ENCODE measurements at regions not wholly inside any gene's neighbourhood (a gene's known extent, or its start where the extent isn't known, plus 50 kb on each side); places are given as distances from the start of the nearest gene placed in this dataset.

DNA sequence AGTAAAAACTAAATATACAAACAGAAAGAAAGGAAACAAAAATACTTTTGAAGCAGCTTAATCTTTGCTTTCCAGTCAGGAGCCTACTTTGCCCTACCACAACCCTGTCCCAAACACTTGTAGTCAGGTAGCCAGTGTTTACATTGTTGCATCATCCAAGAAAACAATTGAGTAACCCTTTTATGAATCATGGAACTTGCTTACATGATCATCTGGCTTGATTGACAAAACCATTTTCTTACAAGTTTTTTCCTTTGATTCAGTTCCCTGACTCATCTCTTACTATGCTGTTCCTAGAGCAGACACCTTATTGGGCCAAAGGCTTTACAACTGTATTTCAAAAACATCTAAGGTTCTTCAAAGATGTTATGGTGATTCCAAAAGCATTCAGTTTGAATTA, 740.1 kb downstream of the KLHL13 start:
- Mint-ChIP-seq H3K36me3 (ENCODE audit: insufficient read depth, unreplicated experiment) (no peaks in the 10 kb centered on the region), H3K4me3 (ENCODE audit: unreplicated experiment) (no peak overlapping the region), H3K27me3 (ENCODE audit: insufficient read depth, unreplicated experiment) (no peaks in the 10 kb centered on the region), H3K27ac (ENCODE audit: unreplicated experiment) (no peak overlapping the region), H3K4me1 (ENCODE audit: low read depth, unreplicated experiment) (no peaks in the 10 kb centered on the region), H3K9me3 (ENCODE audit: unreplicated experiment) (no peaks in the 10 kb centered on the region)
- TF ChIP-seq, protein P1, sequence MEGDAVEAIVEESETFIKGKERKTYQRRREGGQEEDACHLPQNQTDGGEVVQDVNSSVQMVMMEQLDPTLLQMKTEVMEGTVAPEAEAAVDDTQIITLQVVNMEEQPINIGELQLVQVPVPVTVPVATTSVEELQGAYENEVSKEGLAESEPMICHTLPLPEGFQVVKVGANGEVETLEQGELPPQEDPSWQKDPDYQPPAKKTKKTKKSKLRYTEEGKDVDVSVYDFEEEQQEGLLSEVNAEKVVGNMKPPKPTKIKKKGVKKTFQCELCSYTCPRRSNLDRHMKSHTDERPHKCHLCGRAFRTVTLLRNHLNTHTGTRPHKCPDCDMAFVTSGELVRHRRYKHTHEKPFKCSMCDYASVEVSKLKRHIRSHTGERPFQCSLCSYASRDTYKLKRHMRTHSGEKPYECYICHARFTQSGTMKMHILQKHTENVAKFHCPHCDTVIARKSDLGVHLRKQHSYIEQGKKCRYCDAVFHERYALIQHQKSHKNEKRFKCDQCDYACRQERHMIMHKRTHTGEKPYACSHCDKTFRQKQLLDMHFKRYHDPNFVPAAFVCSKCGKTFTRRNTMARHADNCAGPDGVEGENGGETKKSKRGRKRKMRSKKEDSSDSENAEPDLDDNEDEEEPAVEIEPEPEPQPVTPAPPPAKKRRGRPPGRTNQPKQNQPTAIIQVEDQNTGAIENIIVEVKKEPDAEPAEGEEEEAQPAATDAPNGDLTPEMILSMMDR (IDR thresholded peaks at IDR 0.05; ENCODE audit: insufficient read depth in 1 of 2, low read depth in 1 of 2, low read length in 1 of 2, severe bottlenecking in 1 of 2, unreplicated experiment in 1 of 2), result no peak
- no TSS peak for BruUV-seq (replicated peaks)
- no peak overlapping the region for H3K4me3 ChIP-seq (ENCODE audit: low read depth, low read length)
- H3K4me1 ChIP-seq, result no peaks in the 10 kb centered on the region
- no peaks in the 10 kb centered on the region for H3K9me3 ChIP-seq
- ChIA-PET POLR2A (no interaction called here), CTCF (no interaction called here)
- no peaks in the 10 kb centered on the region for H3K27me3 ChIP-seq (replicated peaks; ENCODE audit: control insufficient read depth, insufficient read depth, low read length)
- no peaks in the 10 kb centered on the region for H3K36me3 ChIP-seq (ENCODE audit: control insufficient read depth, insufficient read depth, low read length)
- DNase-seq, result no peak
- intact Hi-C loops (cut with micrococcal nuclease; ENCODE audit: unreplicated experiment), result no loop called here

DNA sequence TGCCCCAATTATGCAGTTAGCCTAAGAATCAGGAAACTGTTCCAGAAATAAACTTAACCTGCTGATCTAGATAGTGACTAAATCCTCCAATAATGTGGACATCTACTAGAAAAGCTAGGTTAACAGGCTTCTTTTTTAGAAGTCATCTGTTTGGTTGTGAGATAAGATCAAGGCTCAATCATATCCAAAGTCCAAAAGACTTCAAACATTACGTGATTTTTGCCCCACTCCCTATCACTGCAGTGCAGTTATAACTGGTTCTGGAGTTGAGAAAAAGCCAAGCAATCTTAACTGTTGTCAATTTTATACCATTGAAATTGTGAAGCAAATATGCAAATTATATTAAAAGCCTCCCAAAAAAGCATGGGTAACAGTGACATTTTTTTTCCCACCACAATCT, 781.4 kb downstream of the KLHL13 start:
- H3K27me3 Mint-ChIP-seq (ENCODE audit: insufficient read depth, unreplicated experiment), result no peaks in the 10 kb centered on the region
- Histone ChIP-seq H3K27me3 (replicated peaks; ENCODE audit: control insufficient read depth, insufficient read depth, low read length) (no peaks in the 10 kb centered on the region), H3K4me1 (peaks cover 19% of the 10 kb centered on the region), H3K36me3 (ENCODE audit: control insufficient read depth, insufficient read depth, low read length) (no peaks in the 10 kb centered on the region), H3K4me3 (ENCODE audit: low read depth, low read length) (no peak overlapping the region), H3K9me3 (no peaks in the 10 kb centered on the region)
- H3K9me3 Mint-ChIP-seq (ENCODE audit: unreplicated experiment), result peaks cover 9% of the 10 kb centered on the region
- ChIA-PET CTCF (no interaction called here), POLR2A (no interaction called here)
- H3K27ac Mint-ChIP-seq (ENCODE audit: unreplicated experiment), result peak overlapping the region; percentile 34
- TF ChIP-seq, protein P1 (IDR thresholded peaks at IDR 0.05; ENCODE audit: insufficient read depth in 1 of 2, low read depth in 1 of 2, low read length in 1 of 2, severe bottlenecking in 1 of 2, unreplicated experiment in 1 of 2), result no peak
- H3K4me3 Mint-ChIP-seq (ENCODE audit: unreplicated experiment), result peak overlapping the region; percentile 2
- BruUV-seq (replicated peaks), result no TSS peak
- DNase-seq, result peak in 1 of 2 experiments; percentile 30
- intact Hi-C loops (cut with micrococcal nuclease; ENCODE audit: unreplicated experiment), result loop anchor here (1.0 kb wide), 1 partner anchor 46 kb away; no protein-coding TSS in a partner anchor
- H3K4me1 Mint-ChIP-seq (ENCODE audit: low read depth, unreplicated experiment), result peaks cover 13% of the 10 kb centered on the region
- H3K36me3 Mint-ChIP-seq (ENCODE audit: insufficient read depth, unreplicated experiment), result no peaks in the 10 kb centered on the region

DNA sequence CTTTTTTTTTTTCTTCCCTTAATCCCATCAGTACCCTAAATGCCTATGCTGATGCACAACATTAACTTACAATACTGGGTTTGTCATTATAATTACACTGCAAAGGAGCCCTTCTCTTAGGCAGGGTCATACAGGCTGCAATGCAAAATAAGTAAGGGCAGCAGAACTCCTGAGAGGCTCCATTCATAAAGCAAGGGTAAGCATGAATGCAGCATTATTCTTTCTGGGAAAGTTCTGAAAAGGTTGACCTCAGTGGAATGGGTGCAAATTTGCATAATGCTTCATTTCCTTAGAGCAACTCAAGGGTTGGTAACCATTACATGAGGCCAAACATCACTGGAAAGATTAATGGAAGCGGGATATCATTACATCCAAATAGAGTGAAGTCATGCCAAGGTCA, 789.2 kb downstream of the KLHL13 start:
- H3K4me1 ChIP-seq, result no peaks in the 10 kb centered on the region
- BruUV-seq (replicated peaks), result no TSS peak

More for the DNA sequence above, 789.2 kb downstream of the KLHL13 start:
- Histone ChIP-seq H3K36me3 (ENCODE audit: control insufficient read depth, insufficient read depth, low read length) (no peaks in the 10 kb centered on the region), H3K27me3 (replicated peaks; ENCODE audit: control insufficient read depth, insufficient read depth, low read length) (no peaks in the 10 kb centered on the region), H3K4me3 (ENCODE audit: low read depth, low read length) (no peak overlapping the region), H3K9me3 (no peaks in the 10 kb centered on the region)
- Mint-ChIP-seq H3K27me3 (ENCODE audit: insufficient read depth, unreplicated experiment) (no peaks in the 10 kb centered on the region), H3K9me3 (ENCODE audit: unreplicated experiment) (peaks cover 8% of the 10 kb centered on the region), H3K27ac (ENCODE audit: unreplicated experiment) (no peak overlapping the region), H3K4me1 (ENCODE audit: low read depth, unreplicated experiment) (no peaks in the 10 kb centered on the region), H3K36me3 (ENCODE audit: insufficient read depth, unreplicated experiment) (no peaks in the 10 kb centered on the region), H3K4me3 (ENCODE audit: unreplicated experiment) (no peak overlapping the region)
- POLR2A ChIA-PET, result no interaction called here
- TF ChIP-seq, protein P1 (IDR thresholded peaks at IDR 0.05; ENCODE audit: insufficient read depth in 1 of 2, low read depth in 1 of 2, low read length in 1 of 2, severe bottlenecking in 1 of 2, unreplicated experiment in 1 of 2), result no peak
- no peak for DNase-seq
- intact Hi-C loops (cut with micrococcal nuclease; ENCODE audit: unreplicated experiment), result no loop called here
- CTCF ChIA-PET, result no interaction called here

Data from Caco-2 (cell line).